IgD-negative memory B cell (primary cell): ENCODE measurements at regions not wholly inside any gene's neighbourhood (a gene's known extent, or its start where the extent isn't known, plus 50 kb on each side); places are given as distances from the start of the nearest gene placed in this dataset.

Source experiments
- H3K27ac Mint-ChIP-seq, 3 donors: one replicate each; pipeline ENCODE4 v1.8.0; 2020 to 2022; ENCODE audit warnings: mild to moderate bottlenecking in 3 of 3, mixed read lengths in 3 of 3, moderate library complexity in 1 of 3
- H3K27me3 Mint-ChIP-seq: one replicate; pipeline ENCODE4 v1.8.0; 2021; ENCODE audit warnings: mixed read lengths
- H3K36me3 Mint-ChIP-seq: one replicate; pipeline ENCODE4 v1.8.0; 2020; ENCODE audit warnings: mild to moderate bottlenecking, mixed read lengths
- H3K4me1 Mint-ChIP-seq, 3 donors: one replicate each; pipeline ENCODE4 v1.8.0; 2020 to 2022; ENCODE audit warnings: mixed read lengths in 3 of 3, mild to moderate bottlenecking in 1 of 3
- H3K4me3 Mint-ChIP-seq, 4 donors: one replicate each; pipeline ENCODE4 v1.8.0; 2020 to 2022; ENCODE audit warnings: mild to moderate bottlenecking in 4 of 4, mixed read lengths in 4 of 4, moderate library complexity in 3 of 4
- H3K9me3 Mint-ChIP-seq, 3 donors: one replicate each; pipeline ENCODE4 v1.8.0; 2020 to 2021; ENCODE audit warnings: mixed read lengths in 3 of 3, mild to moderate bottlenecking in 1 of 3

- peaks cover 1 to 3% (median 2%) of the 10 kb centered on the region in 3 donors for H3K9me3 Mint-ChIP-seq
- no peak overlapping the region for H3K4me3 Mint-ChIP-seq
- no peaks in the 10 kb centered on the region for H3K27me3 Mint-ChIP-seq
- no peak overlapping the region for H3K27ac Mint-ChIP-seq
- no peaks in the 10 kb centered on the region for H3K4me1 Mint-ChIP-seq
- no peaks in the 10 kb centered on the region for H3K36me3 Mint-ChIP-seq
Measured at GRCh38 chr5:30104872-30105596, 1088.5 kb upstream of the CDH6 start.

GRCh38 chr5:30103452-30104202 is 1089.9 kb upstream of the CDH6 start:
- H3K36me3 Mint-ChIP-seq: no peaks in the 10 kb centered on the region
- H3K4me1 Mint-ChIP-seq: no peaks in the 10 kb centered on the region
- H3K27me3 Mint-ChIP-seq: no peaks in the 10 kb centered on the region
- H3K27ac Mint-ChIP-seq: no peak overlapping the region
- H3K4me3 Mint-ChIP-seq: no peak overlapping the region
- H3K9me3 Mint-ChIP-seq: peaks cover 0 to 6% (median 2%) of the 10 kb centered on the region in 3 donors

DNA sequence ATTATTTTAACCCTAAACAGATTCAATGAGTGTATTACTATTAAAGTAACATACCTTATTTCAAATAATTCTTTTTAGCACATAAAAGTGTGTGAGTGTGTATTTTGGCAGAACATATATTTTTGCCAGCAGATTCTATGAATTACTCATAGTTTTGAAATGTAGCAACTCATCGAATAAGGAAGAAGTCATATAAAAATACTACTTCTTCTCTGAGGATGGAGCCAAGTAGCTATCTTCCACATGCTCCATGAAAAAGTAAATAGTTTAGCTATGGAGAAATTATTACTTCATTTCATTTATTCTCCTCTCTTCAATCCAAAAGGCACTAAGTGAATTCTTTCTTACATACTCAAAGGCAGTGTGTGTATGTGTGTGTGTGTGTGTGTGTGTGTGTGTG is 1090.4 kb upstream of the CDH6 start:
- no peaks in the 10 kb centered on the region for H3K4me1 Mint-ChIP-seq
- no peaks in the 10 kb centered on the region for H3K36me3 Mint-ChIP-seq
- H3K4me3 Mint-ChIP-seq: no peak overlapping the region
- no peaks in the 10 kb centered on the region for H3K27me3 Mint-ChIP-seq
- H3K9me3 Mint-ChIP-seq: peaks cover 0 to 6% (median 2%) of the 10 kb centered on the region in 3 donors
- no peak overlapping the region for H3K27ac Mint-ChIP-seq

DNA sequence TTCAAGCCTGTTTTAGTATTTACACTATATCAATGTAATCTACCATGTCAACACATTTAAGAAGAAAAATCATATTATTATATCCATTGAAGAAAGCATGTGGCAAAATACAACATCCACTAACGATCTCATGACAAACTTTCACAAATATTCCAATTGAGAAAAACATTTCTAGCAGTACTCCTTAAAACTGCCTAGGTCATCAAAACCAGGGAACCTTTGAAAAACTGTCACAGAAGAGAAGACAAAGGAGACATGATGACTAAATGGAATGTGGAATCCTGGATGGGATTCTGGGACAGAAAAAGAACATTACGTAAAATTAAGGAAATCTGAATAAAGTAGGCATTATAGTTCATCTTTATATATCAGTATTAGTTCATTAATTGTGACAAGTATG is 1091.3 kb upstream of the CDH6 start:
- no peak overlapping the region for H3K27ac Mint-ChIP-seq
- no peaks in the 10 kb centered on the region for H3K36me3 Mint-ChIP-seq
- no peaks in the 10 kb centered on the region for H3K27me3 Mint-ChIP-seq
- no peaks in the 10 kb centered on the region for H3K4me1 Mint-ChIP-seq
- H3K4me3 Mint-ChIP-seq: no peak overlapping the region
- peaks cover 0 to 6% (median 4%) of the 10 kb centered on the region in 3 donors for H3K9me3 Mint-ChIP-seq

- no peak overlapping the region for H3K27ac Mint-ChIP-seq
- no peak overlapping the region for H3K4me3 Mint-ChIP-seq
- no peaks in the 10 kb centered on the region for H3K4me1 Mint-ChIP-seq
- H3K9me3 Mint-ChIP-seq: peaks cover 0 to 6% (median 4%) of the 10 kb centered on the region in 3 donors
- no peaks in the 10 kb centered on the region for H3K27me3 Mint-ChIP-seq
- no peaks in the 10 kb centered on the region for H3K36me3 Mint-ChIP-seq
Measured at GRCh38 chr5:30100929-30101328, 1092.6 kb upstream of the CDH6 start.

DNA sequence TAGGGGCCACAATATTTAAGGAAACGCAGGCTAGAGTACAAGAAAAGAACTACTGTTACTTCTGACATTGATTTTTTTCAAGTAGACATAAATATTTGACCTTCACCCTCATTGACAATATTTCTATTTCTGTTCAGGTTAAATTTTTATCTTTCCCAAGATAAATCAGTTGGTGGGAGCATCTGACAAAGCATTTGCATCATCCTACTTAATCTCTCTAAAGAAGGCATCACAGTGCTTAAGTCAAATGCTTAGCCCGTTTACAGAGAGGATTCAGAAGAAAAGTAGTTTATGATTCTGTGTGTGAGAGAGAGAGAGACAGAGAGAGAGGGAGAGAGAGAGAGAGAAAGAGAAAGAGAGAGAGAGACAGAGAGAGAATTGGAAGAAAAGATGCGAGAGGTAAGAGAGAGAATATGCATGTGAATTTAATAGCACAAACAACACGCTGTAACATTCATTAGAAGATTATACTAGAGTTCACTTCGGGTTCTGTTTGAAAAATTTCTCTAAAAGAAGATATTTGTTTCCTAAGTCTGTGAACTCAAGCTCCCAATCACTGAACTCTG is 1093.3 kb upstream of the CDH6 start:
- Mint-ChIP-seq H3K4me3 (no peak overlapping the region), H3K36me3 (no peaks in the 10 kb centered on the region), H3K9me3 (peaks cover 0 to 6% (median 4%) of the 10 kb centered on the region in 3 donors), H3K27me3 (no peaks in the 10 kb centered on the region), H3K4me1 (no peaks in the 10 kb centered on the region), H3K27ac (no peak overlapping the region)

GRCh38 chr5:30099634-30100033 is 1093.9 kb upstream of the CDH6 start:
- Mint-ChIP-seq H3K27ac (no peak overlapping the region), H3K4me1 (no peaks in the 10 kb centered on the region), H3K4me3 (no peak overlapping the region), H3K27me3 (no peaks in the 10 kb centered on the region), H3K9me3 (peaks cover 0 to 6% (median 4%) of the 10 kb centered on the region in 3 donors), H3K36me3 (no peaks in the 10 kb centered on the region)

GRCh38 chr5:30098940-30099339 is 1094.5 kb upstream of the CDH6 start:
- H3K9me3 Mint-ChIP-seq: peaks cover 0 to 6% (median 4%) of the 10 kb centered on the region in 3 donors
- no peaks in the 10 kb centered on the region for H3K4me1 Mint-ChIP-seq
- H3K27me3 Mint-ChIP-seq: no peaks in the 10 kb centered on the region
- H3K4me3 Mint-ChIP-seq: no peak overlapping the region
- no peak overlapping the region for H3K27ac Mint-ChIP-seq
- no peaks in the 10 kb centered on the region for H3K36me3 Mint-ChIP-seq

DNA sequence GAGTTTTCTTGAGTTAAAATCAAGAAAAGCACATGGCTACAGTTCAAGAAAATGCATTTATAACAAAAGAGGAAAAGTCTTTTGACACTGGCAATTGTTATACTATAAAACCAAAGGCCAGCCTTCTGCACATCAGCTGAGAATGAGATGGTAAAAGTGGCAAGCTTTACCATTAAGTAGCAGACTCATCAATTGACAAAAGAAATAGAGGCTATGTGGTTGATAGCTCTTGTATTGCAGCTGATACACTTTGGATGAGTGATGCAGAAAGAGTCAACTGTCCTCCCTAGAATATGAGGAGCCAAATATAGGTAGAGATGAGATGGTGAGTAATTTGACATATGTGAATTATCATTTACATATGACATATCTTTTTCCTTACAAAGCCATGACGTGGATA is 1100.9 kb upstream of the CDH6 start:
- peaks cover 0 to 6% (median 2%) of the 10 kb centered on the region in 3 donors for H3K9me3 Mint-ChIP-seq
- peaks cover 0 to 1% (median 0%) of the 10 kb centered on the region in 3 donors for H3K4me1 Mint-ChIP-seq
- H3K4me3 Mint-ChIP-seq: no peak overlapping the region
- H3K36me3 Mint-ChIP-seq: no peaks in the 10 kb centered on the region
- H3K27ac Mint-ChIP-seq: no peak overlapping the region
- H3K27me3 Mint-ChIP-seq: no peaks in the 10 kb centered on the region

GRCh38 chr5:30069441-30070263 is 1123.8 kb upstream of the CDH6 start:
- H3K4me1 Mint-ChIP-seq: no peaks in the 10 kb centered on the region
- H3K4me3 Mint-ChIP-seq: no peak overlapping the region
- no peak overlapping the region for H3K27ac Mint-ChIP-seq
- H3K27me3 Mint-ChIP-seq: no peaks in the 10 kb centered on the region
- no peaks in the 10 kb centered on the region for H3K36me3 Mint-ChIP-seq
- H3K9me3 Mint-ChIP-seq: peaks cover 3 to 10% (median 9%) of the 10 kb centered on the region in 3 donors

GRCh38 chr5:30063503-30063902 is 1130.0 kb upstream of the CDH6 start:
- no peaks in the 10 kb centered on the region for H3K36me3 Mint-ChIP-seq
- H3K4me3 Mint-ChIP-seq: no peak overlapping the region
- peaks cover 0 to 9% (median 3%) of the 10 kb centered on the region in 3 donors for H3K9me3 Mint-ChIP-seq
- H3K4me1 Mint-ChIP-seq: no peaks in the 10 kb centered on the region
- no peak overlapping the region for H3K27ac Mint-ChIP-seq
- no peaks in the 10 kb centered on the region for H3K27me3 Mint-ChIP-seq

DNA sequence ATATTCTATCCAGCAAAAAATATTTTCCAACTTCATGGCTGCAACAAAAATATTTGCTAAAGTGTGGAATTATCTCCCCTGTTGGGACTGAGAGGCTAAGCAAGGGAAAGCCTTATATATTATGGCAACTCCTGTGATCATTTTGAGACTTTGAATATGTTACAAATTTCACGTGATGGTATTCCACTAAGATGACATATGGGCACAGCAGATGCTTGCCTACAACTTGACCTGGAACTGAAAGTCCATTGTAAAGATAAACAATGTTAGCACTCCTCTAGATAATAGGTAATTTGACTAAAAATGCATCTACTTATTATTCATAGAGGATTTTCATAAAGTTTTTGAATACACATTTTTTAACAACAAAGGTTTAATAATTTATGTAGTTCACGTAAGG is 1141.5 kb upstream of the CDH6 start:
- Mint-ChIP-seq H3K4me1 (no peaks in the 10 kb centered on the region), H3K27ac (no peak overlapping the region), H3K27me3 (no peaks in the 10 kb centered on the region), H3K36me3 (no peaks in the 10 kb centered on the region), H3K9me3 (peaks cover 4 to 11% (median 9%) of the 10 kb centered on the region in 3 donors), H3K4me3 (no peak overlapping the region)

GRCh38 chr5:30050056-30050815 is 1143.2 kb upstream of the CDH6 start:
- H3K27ac Mint-ChIP-seq: no peak overlapping the region
- no peaks in the 10 kb centered on the region for H3K27me3 Mint-ChIP-seq
- no peaks in the 10 kb centered on the region for H3K36me3 Mint-ChIP-seq
- no peaks in the 10 kb centered on the region for H3K4me1 Mint-ChIP-seq
- no peak overlapping the region for H3K4me3 Mint-ChIP-seq
- H3K9me3 Mint-ChIP-seq: peaks cover 4 to 10% (median 8%) of the 10 kb centered on the region in 3 donors

- no peaks in the 10 kb centered on the region for H3K4me1 Mint-ChIP-seq
- H3K27ac Mint-ChIP-seq: no peak overlapping the region
- no peaks in the 10 kb centered on the region for H3K36me3 Mint-ChIP-seq
- peaks cover 2 to 7% (median 3%) of the 10 kb centered on the region in 3 donors for H3K9me3 Mint-ChIP-seq
- H3K4me3 Mint-ChIP-seq: no peak overlapping the region
- no peaks in the 10 kb centered on the region for H3K27me3 Mint-ChIP-seq
Measured at GRCh38 chr5:30042677-30043076, 1150.8 kb upstream of the CDH6 start.
